ENCODE measurements at regions not wholly inside any gene's neighbourhood (a gene's known extent, or its start where the extent isn't known, plus 50 kb on each side); places are given as distances from the start of the nearest gene placed in this dataset.
"Not testable (repeated sequence)": the region's sequence is repeated elsewhere in the genome, so short reads cannot be mapped to it uniquely, and the experiment has no call there.

DNA sequence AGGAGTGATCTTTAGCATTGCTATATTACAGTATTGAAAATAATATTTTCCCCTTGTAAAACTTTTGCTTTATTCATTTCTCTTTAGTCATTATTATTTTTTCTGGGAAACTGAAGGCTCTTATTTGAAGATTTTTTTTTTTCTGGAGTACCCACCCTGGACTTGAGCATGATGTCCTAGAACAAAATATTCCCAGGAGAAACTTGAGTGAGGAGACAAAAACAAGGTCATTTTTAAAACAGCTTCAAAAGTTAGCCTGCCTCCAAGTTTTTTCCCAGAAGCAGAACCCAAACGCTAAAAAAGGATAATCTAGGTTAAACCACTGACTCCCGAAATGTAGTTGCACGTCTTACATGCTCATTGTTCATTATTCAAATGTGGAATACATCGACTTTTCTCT lies 160.2 kb upstream of the KCTD3 start:
- no peaks in the 10 kb centered on the region for H3K36me3 Mint-ChIP-seq (ENCODE audit: low read depth)
- H3K9me3 Mint-ChIP-seq (ENCODE audit: low read depth) = no peaks in the 10 kb centered on the region
- H3K4me3 Mint-ChIP-seq (ENCODE audit: unreplicated experiment) = no peak overlapping the region
- no peak overlapping the region for H3K27ac Mint-ChIP-seq (ENCODE audit: unreplicated experiment)
- no peaks in the 10 kb centered on the region for H3K4me1 Mint-ChIP-seq (ENCODE audit: low read depth)
- peaks cover 5% of the 10 kb centered on the region for H3K27me3 Mint-ChIP-seq (ENCODE audit: low read depth)
- no peak for DNase-seq (ENCODE audit: low spot score)
- TF ChIP-seq, protein P1, sequence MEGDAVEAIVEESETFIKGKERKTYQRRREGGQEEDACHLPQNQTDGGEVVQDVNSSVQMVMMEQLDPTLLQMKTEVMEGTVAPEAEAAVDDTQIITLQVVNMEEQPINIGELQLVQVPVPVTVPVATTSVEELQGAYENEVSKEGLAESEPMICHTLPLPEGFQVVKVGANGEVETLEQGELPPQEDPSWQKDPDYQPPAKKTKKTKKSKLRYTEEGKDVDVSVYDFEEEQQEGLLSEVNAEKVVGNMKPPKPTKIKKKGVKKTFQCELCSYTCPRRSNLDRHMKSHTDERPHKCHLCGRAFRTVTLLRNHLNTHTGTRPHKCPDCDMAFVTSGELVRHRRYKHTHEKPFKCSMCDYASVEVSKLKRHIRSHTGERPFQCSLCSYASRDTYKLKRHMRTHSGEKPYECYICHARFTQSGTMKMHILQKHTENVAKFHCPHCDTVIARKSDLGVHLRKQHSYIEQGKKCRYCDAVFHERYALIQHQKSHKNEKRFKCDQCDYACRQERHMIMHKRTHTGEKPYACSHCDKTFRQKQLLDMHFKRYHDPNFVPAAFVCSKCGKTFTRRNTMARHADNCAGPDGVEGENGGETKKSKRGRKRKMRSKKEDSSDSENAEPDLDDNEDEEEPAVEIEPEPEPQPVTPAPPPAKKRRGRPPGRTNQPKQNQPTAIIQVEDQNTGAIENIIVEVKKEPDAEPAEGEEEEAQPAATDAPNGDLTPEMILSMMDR (IDR thresholded peaks at IDR 0.05) = no peak

GRCh38 chr1:215407575-215407974 lies 159.5 kb upstream of the KCTD3 start:
- H3K27ac Mint-ChIP-seq (ENCODE audit: unreplicated experiment) = no peak overlapping the region
- no peaks in the 10 kb centered on the region for H3K36me3 Mint-ChIP-seq (ENCODE audit: low read depth)
- no peak overlapping the region for H3K4me3 Mint-ChIP-seq (ENCODE audit: unreplicated experiment)
- no peak for DNase-seq (ENCODE audit: low spot score)
- H3K9me3 Mint-ChIP-seq (ENCODE audit: low read depth) = no peaks in the 10 kb centered on the region
- TF ChIP-seq, protein P1 (IDR thresholded peaks at IDR 0.05) = no peak
- peaks cover 5% of the 10 kb centered on the region for H3K27me3 Mint-ChIP-seq (ENCODE audit: low read depth)
- H3K4me1 Mint-ChIP-seq (ENCODE audit: low read depth) = no peaks in the 10 kb centered on the region

DNA sequence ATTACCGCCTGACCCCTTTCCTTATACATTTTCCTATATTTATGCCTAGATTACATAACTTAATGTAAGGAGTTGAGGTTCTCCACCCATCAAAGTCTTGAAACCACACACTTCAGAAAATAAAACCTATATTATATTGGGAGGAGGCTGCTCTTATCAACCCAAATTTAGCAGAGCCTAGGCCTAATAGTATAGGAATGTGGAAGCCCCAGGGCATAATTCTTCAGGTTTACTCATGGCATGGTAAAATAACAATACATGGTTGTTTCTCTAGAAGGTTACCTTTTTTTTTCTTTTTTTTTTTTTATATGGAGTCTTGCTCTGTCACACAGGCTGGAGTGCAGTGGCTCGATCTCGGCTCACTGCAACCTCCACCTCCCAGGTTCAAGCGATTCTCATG lies 157.6 kb upstream of the KCTD3 start:
- H3K9me3 Mint-ChIP-seq (ENCODE audit: low read depth); H3K4me3 Mint-ChIP-seq (ENCODE audit: unreplicated experiment); H3K27ac Mint-ChIP-seq (ENCODE audit: unreplicated experiment); H3K36me3 Mint-ChIP-seq (ENCODE audit: low read depth); H3K4me1 Mint-ChIP-seq (ENCODE audit: low read depth); DNase-seq (ENCODE audit: low spot score); H3K27me3 Mint-ChIP-seq (ENCODE audit: low read depth): not testable (repeated sequence)

- not testable (repeated sequence) for H3K4me1 Mint-ChIP-seq (ENCODE audit: low read depth); H3K9me3 Mint-ChIP-seq (ENCODE audit: low read depth); H3K27ac Mint-ChIP-seq (ENCODE audit: unreplicated experiment); H3K4me3 Mint-ChIP-seq (ENCODE audit: unreplicated experiment); H3K36me3 Mint-ChIP-seq (ENCODE audit: low read depth); H3K27me3 Mint-ChIP-seq (ENCODE audit: low read depth); DNase-seq (ENCODE audit: low spot score)
These were observed 151.6 kb upstream of the KCTD3 start for GRCh38 chr1:215415521-215415920.

GRCh38 chr1:215416497-215416896 lies 150.6 kb upstream of the KCTD3 start:
- TF ChIP-seq, protein P1 (IDR thresholded peaks at IDR 0.05) = no peak
- H3K4me3 Mint-ChIP-seq (ENCODE audit: unreplicated experiment) = no peak overlapping the region
- H3K4me1 Mint-ChIP-seq (ENCODE audit: low read depth) = no peaks in the 10 kb centered on the region
- peaks cover 1% of the 10 kb centered on the region for H3K27me3 Mint-ChIP-seq (ENCODE audit: low read depth)
- no peak for DNase-seq (ENCODE audit: low spot score)
- H3K27ac Mint-ChIP-seq (ENCODE audit: unreplicated experiment) = no peak overlapping the region
- H3K36me3 Mint-ChIP-seq (ENCODE audit: low read depth) = no peaks in the 10 kb centered on the region
- no peaks in the 10 kb centered on the region for H3K9me3 Mint-ChIP-seq (ENCODE audit: low read depth)

DNA sequence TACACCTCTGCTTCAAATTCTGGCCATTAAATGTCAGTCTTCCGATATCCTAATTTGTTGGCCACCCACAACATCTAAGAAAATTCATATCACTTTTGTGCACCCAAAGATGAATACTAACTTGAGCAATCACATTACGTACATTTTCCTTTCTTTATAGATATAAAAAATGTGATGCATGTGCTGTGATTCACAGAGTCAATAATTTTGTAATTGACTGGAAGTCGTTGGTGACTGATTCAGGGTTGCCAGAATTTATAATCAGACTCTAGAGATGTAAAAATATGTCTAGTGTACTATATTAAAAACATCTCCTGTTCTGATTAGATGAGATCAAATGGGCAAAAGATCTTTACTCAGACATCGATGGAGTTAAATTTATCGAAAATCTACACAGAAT lies 150.0 kb upstream of the KCTD3 start:
- no peaks in the 10 kb centered on the region for H3K9me3 Mint-ChIP-seq (ENCODE audit: low read depth)
- H3K27ac Mint-ChIP-seq (ENCODE audit: unreplicated experiment) = no peak overlapping the region
- TF ChIP-seq, protein P1 (IDR thresholded peaks at IDR 0.05) = no peak
- DNase-seq (ENCODE audit: low spot score) = no peak
- H3K36me3 Mint-ChIP-seq (ENCODE audit: low read depth) = no peaks in the 10 kb centered on the region
- peaks cover 1% of the 10 kb centered on the region for H3K27me3 Mint-ChIP-seq (ENCODE audit: low read depth)
- H3K4me1 Mint-ChIP-seq (ENCODE audit: low read depth) = no peaks in the 10 kb centered on the region
- H3K4me3 Mint-ChIP-seq (ENCODE audit: unreplicated experiment) = no peak overlapping the region
